Frontal cortex (tissue), 3 donors: ENCODE measurements at regions not wholly inside any gene's neighbourhood (a gene's known extent, or its start where the extent isn't known, plus 50 kb on each side); places are given as distances from the start of the nearest gene placed in this dataset.
A peak's percentile ranks its signal among the peaks of the same experiment; 100 is the strongest.

Source experiments
- DNase-seq, 2 donors: peaks; one replicate each; pipeline ENCODE4 v3.0.0; 2012; ENCODE audit warnings: low spot score in 2 of 2
- FAIRE-seq: peaks from 2 replicates; lab custom pipeline; 2012; peaks lifted over from hg19 to GRCh38; lab: Jason Lieb, UNC
- donor health status: control.
- donor health status: control.
- donor health status: control.

- no peak for DNase-seq
- FAIRE-seq, result no peak
Measured at GRCh38 chr14:65336191-65336591, 76.3 kb upstream of the FUT8 start.

GRCh38 chr14:65339866-65340265 lies 72.7 kb upstream of the FUT8 start:
- FAIRE-seq, result no peak

GRCh38 chr14:65344011-65344410 lies 68.5 kb upstream of the FUT8 start:
- no peak for DNase-seq
- FAIRE-seq, result no peak

More at GRCh38 chr14:65339866-65340265, 72.7 kb upstream of the FUT8 start:
- DNase-seq, result no peak

- FAIRE-seq, result no peak
- no peak for DNase-seq
Measured at GRCh38 chr14:65345266-65345665, 67.3 kb upstream of the FUT8 start.

DNA sequence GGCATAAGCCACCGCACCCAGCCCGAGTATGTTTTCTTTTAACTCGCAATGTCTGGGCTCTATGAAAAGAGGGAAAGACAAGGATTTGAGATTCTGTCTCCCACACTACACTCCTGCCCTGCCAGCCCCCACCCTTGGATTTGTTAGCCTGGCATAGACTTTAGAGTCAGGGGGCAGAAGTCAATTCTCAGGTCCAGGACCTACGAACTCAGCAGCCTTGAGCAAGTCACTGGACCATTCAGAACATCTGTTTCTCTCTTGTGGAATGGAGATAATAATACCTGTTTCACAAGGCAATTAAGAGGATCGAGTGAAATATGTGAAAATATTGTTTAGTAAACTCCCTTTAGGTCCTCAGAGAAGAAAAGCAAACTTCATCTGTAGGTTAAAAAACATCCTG lies 66.1 kb upstream of the FUT8 start:
- FAIRE-seq (no peak), DNase-seq (no peak)

GRCh38 chr14:65346895-65347294 lies 65.6 kb upstream of the FUT8 start:
- FAIRE-seq, result no peak
- peak in 1 of 2 donors; percentile 15 for DNase-seq

GRCh38 chr14:65348137-65348536 lies 64.4 kb upstream of the FUT8 start:
- FAIRE-seq, result no peak
- DNase-seq, result no peak

GRCh38 chr14:65349100-65349499 lies 63.4 kb upstream of the FUT8 start:
- DNase-seq (no peak), FAIRE-seq (no peak)

DNA sequence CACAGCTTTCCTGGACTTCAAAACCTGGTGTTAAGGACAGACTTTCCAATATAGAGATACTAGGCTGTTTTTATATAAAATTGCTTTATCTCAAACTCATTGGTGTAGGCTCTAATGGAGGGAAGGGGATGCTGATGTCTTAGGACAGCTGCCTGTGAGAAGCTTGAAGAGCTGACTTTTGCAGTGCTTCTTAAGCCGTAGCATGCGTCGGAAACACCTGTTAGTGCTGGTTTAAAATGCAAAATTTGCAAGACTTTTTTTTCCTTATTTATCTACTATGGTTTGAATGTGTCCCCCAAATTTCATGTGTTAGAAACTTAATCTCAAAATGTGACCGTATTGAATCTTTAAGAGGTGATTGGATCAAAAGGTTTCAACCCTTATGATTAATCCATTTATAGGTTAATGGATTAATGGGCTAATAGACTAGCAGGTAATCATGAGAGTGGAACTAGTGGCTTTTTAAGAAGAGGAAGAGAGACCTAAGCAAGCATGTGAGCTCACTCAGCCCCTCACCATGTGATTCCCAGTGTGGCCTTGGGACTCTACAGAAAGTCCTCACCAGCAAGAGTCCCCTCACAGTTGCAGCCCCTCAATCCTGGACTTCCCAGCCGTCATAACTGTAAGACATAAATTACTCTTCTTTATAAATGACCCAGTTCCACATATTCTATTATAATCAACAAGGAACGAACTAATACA lies 60.9 kb upstream of the FUT8 start:
- FAIRE-seq, result no peak
- no peak for DNase-seq

- FAIRE-seq (no peak), DNase-seq (no peak)
Measured at GRCh38 chr14:65352964-65353530, 59.5 kb upstream of the FUT8 start.

- no peak for FAIRE-seq
- DNase-seq, result no peak
Measured at GRCh38 chr14:65354131-65354530, 58.4 kb upstream of the FUT8 start.

DNA sequence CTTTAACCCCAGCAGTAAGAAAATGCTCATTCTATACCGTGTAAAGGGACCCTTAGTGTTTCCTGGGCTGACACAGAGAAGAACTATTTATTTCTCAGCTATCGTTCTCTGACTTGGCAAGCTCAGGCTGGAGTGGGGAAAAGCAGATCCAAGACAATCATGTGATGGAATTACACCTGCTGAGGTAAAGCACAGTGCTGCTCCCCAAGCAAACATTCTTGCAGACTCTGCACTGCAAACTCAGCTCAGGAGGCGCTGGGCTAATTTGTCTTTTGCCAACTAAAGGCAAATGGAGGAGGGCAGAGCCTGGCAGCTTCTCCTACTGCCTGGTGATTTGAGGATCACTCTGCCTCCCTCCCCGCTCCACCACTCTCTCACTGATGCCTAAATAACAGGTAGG lies 57.8 kb upstream of the FUT8 start:
- no peak for DNase-seq
- no peak for FAIRE-seq

DNA sequence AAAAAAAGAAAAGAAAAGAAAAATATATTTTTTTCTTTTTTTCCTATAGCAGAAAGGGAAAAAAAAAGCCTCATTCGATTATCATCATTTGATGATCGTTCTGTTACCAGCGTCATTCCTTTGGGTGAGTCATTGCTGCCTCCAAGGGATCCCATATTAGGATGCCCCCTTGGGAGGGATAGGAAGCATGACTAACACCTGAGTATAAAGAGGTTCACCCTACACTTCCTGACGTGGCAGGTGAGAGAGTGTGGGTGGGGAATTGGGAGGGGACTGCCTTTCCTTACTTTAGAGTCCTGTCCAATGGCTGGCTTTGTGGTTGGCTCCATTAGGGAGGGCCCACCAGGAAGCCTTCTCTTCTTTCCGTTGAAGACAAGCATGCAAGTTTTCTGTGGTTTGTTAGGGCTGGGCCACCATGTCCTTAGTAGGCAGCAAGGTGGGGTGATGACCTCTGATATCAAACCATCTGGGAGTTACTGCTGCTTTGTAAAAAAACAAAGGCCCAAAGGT lies 56.1 kb upstream of the FUT8 start:
- no peak for FAIRE-seq
- DNase-seq, result no peak

- DNase-seq (no peak), FAIRE-seq (no peak)
Measured at GRCh38 chr14:65357113-65357512, 55.4 kb upstream of the FUT8 start.

- no peak for DNase-seq
- FAIRE-seq, result no peak
Measured at GRCh38 chr14:65357689-65358088, 54.8 kb upstream of the FUT8 start.

DNA sequence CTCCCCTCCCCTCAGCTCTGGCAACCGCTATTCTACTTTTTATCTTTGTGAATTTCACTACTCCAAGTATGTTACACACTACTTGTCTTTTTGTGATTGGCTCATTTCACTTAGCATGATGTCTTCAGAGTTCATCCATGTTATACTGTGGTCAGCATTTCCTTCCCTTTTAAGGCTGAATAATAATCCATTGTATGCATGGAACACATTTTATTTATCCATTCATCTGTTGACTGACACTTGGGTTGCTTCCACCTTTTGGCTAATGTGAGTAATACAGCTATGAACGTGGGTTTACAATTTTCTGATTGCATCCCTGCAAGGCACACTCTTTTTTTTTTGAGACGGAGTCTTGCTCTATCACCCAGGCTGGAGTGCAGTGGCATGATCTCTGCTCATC lies 53.0 kb upstream of the FUT8 start:
- DNase-seq, result no peak

DNA sequence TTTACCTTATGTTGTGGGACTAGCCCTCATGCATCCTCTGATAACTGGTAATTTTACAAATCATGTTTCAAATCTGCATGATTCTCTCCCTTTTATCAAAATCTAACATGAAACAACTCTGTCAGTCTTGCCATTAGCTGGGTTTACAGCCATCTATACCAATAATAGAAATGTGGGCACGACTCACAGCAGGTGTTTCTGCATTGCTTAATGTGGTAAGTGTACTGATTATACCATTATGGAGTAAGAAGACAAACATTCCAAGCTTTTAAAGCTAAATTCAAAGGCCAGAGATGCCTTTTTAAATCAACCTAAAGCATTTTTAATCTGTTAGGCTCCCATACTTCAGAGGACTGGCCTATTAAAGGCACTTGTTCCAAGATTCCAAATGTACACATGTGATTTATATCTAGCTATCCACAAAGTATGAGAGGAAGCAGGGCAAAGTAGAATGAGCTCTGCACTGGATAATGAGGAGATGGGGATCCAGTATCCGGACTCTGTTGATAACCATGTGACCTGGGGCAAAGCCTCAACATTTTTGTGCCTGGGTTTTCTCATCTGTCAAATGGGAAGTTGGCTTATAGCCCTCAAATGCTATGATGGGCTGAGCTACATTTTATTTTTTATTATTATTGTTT lies 52.3 kb upstream of the FUT8 start:
- FAIRE-seq (no peak), DNase-seq (no peak)

More for the DNA sequence above, 53.0 kb upstream of the FUT8 start:
- FAIRE-seq, result no peak

- peak; percentile 62 for FAIRE-seq
- DNase-seq, result peak in 1 of 2 donors; percentile 22
Measured at GRCh38 chr14:65361920-65362319, 50.6 kb upstream of the FUT8 start.
